ENCODE measurements at regions not wholly inside any gene's neighbourhood (a gene's known extent, or its start where the extent isn't known, plus 50 kb on each side); places are given as distances from the start of the nearest gene placed in this dataset.
A peak's percentile ranks its signal among the peaks of the same experiment; 100 is the strongest.

GRCh38 chr1:234975941-234976860, 152.4 kb downstream of the TOMM20 start:
- H3K27ac Mint-ChIP-seq = peak overlapping the region; percentile 93 to 98
- ATAC-seq (no peak), DNase-seq (ENCODE audit: low spot score) (no peak)
- H3K27me3 Mint-ChIP-seq = no peaks in the 10 kb centered on the region
- H3K4me3 Mint-ChIP-seq = peak overlapping the region; percentile 80
- H3K9me3 Mint-ChIP-seq = peaks cover 3% of the 10 kb centered on the region
- H3K4me1 Mint-ChIP-seq (ENCODE audit: low read depth in 2 of 2) = peaks cover 90 to 93% of the 10 kb centered on the region in 2 donors
- H3K36me3 Mint-ChIP-seq = peaks cover 10% of the 10 kb centered on the region

- Mint-ChIP-seq H3K4me1 (ENCODE audit: low read depth in 2 of 2) (peaks cover 90 to 93% of the 10 kb centered on the region in 2 donors), H3K4me3 (peak overlapping the region; percentile 80), H3K27me3 (no peaks in the 10 kb centered on the region), H3K36me3 (peaks cover 10% of the 10 kb centered on the region), H3K27ac (peak overlapping the region; percentile 93 to 98), H3K9me3 (peaks cover 3% of the 10 kb centered on the region)
- ATAC-seq (peak; percentile 48 to 57), DNase-seq (ENCODE audit: low spot score) (no peak)
Observed at GRCh38 chr1:234975122-234975940, 153.3 kb downstream of the TOMM20 start.

GRCh38 chr1:234973426-234974250, 155.0 kb downstream of the TOMM20 start:
- H3K4me3 Mint-ChIP-seq = peak overlapping the region; percentile 3
- no peaks in the 10 kb centered on the region for H3K27me3 Mint-ChIP-seq
- no peak for DNase-seq (ENCODE audit: low spot score)
- no peak for ATAC-seq
- H3K9me3 Mint-ChIP-seq = peaks cover 3% of the 10 kb centered on the region
- peaks cover 85 to 87% of the 10 kb centered on the region in 2 donors for H3K4me1 Mint-ChIP-seq (ENCODE audit: low read depth in 2 of 2)
- peaks cover 10% of the 10 kb centered on the region for H3K36me3 Mint-ChIP-seq
- peak overlapping the region; percentile 93 to 98 for H3K27ac Mint-ChIP-seq

- H3K27me3 Mint-ChIP-seq = no peaks in the 10 kb centered on the region
- H3K4me3 Mint-ChIP-seq = peak overlapping the region; percentile 61
- DNase-seq (ENCODE audit: low spot score) = no peak
- H3K4me1 Mint-ChIP-seq (ENCODE audit: low read depth in 2 of 2) = peaks cover 78 to 79% of the 10 kb centered on the region in 2 donors
- peak in 1 of 2 donors; percentile 60 for ATAC-seq
- peaks cover 10% of the 10 kb centered on the region for H3K36me3 Mint-ChIP-seq
- H3K9me3 Mint-ChIP-seq = peaks cover 3% of the 10 kb centered on the region
- H3K27ac Mint-ChIP-seq = peak overlapping the region; percentile 93 to 98
Observed at GRCh38 chr1:234972411-234973191, 156.0 kb downstream of the TOMM20 start.

- no peaks in the 10 kb centered on the region for H3K27me3 Mint-ChIP-seq
- peaks cover 3% of the 10 kb centered on the region for H3K9me3 Mint-ChIP-seq
- DNase-seq (ENCODE audit: low spot score) (no peak), ATAC-seq (peak in 1 of 2 donors; percentile 21)
- peaks cover 10% of the 10 kb centered on the region for H3K36me3 Mint-ChIP-seq
- H3K4me1 Mint-ChIP-seq (ENCODE audit: low read depth in 2 of 2) = peaks cover 71 to 72% of the 10 kb centered on the region in 2 donors
- H3K27ac Mint-ChIP-seq = peak overlapping the region; percentile 93 to 98
- peak overlapping the region; percentile 61 for H3K4me3 Mint-ChIP-seq
Observed at GRCh38 chr1:234971586-234972297, 156.9 kb downstream of the TOMM20 start.

- peak overlapping the region; percentile 61 for H3K4me3 Mint-ChIP-seq
- H3K36me3 Mint-ChIP-seq = peaks cover 8% of the 10 kb centered on the region
- peak overlapping the region; percentile 93 to 98 for H3K27ac Mint-ChIP-seq
- H3K4me1 Mint-ChIP-seq (ENCODE audit: low read depth in 2 of 2) = peaks cover 69 to 70% of the 10 kb centered on the region in 2 donors
- no peaks in the 10 kb centered on the region for H3K27me3 Mint-ChIP-seq
- peaks cover 6% of the 10 kb centered on the region for H3K9me3 Mint-ChIP-seq
- DNase-seq (ENCODE audit: low spot score) (no peak), ATAC-seq (peak; percentile 62 to 67)
Observed at GRCh38 chr1:234970731-234971476, 157.7 kb downstream of the TOMM20 start.

GRCh38 chr1:234970401-234970730, 158.3 kb downstream of the TOMM20 start:
- Mint-ChIP-seq H3K27me3 (no peaks in the 10 kb centered on the region), H3K4me3 (peak overlapping the region; percentile 61), H3K4me1 (ENCODE audit: low read depth in 2 of 2) (peaks cover 65 to 68% of the 10 kb centered on the region in 2 donors), H3K9me3 (peaks cover 3% of the 10 kb centered on the region), H3K36me3 (peaks cover 3% of the 10 kb centered on the region), H3K27ac (peak overlapping the region; percentile 93 to 98)
- DNase-seq (ENCODE audit: low spot score) (no peak), ATAC-seq (peak; percentile 45 to 50)

GRCh38 chr1:234969581-234970400, 158.8 kb downstream of the TOMM20 start:
- DNase-seq (ENCODE audit: low spot score) (no peak), ATAC-seq (peak in 1 of 2 donors; percentile 20)
- peaks cover 64 to 68% of the 10 kb centered on the region in 2 donors for H3K4me1 Mint-ChIP-seq (ENCODE audit: low read depth in 2 of 2)
- peaks cover 3% of the 10 kb centered on the region for H3K9me3 Mint-ChIP-seq
- H3K27me3 Mint-ChIP-seq = no peaks in the 10 kb centered on the region
- no peaks in the 10 kb centered on the region for H3K36me3 Mint-ChIP-seq
- H3K27ac Mint-ChIP-seq = peak overlapping the region; percentile 93 to 98
- H3K4me3 Mint-ChIP-seq = peak overlapping the region; percentile 61

- Mint-ChIP-seq H3K36me3 (no peaks in the 10 kb centered on the region), H3K9me3 (peaks cover 3% of the 10 kb centered on the region), H3K27ac (peak overlapping the region; percentile 93 to 98), H3K27me3 (no peaks in the 10 kb centered on the region), H3K4me3 (peak overlapping the region; percentile 34), H3K4me1 (ENCODE audit: low read depth in 2 of 2) (peaks cover 62 to 68% of the 10 kb centered on the region in 2 donors)
- DNase-seq (ENCODE audit: low spot score) (no peak), ATAC-seq (no peak)
Observed at GRCh38 chr1:234969011-234969441, 159.6 kb downstream of the TOMM20 start.

- no peaks in the 10 kb centered on the region for H3K27me3 Mint-ChIP-seq
- H3K4me1 Mint-ChIP-seq (ENCODE audit: low read depth in 2 of 2) = peaks cover 61 to 72% of the 10 kb centered on the region in 2 donors
- no peaks in the 10 kb centered on the region for H3K36me3 Mint-ChIP-seq
- peak overlapping the region; percentile 34 for H3K4me3 Mint-ChIP-seq
- H3K9me3 Mint-ChIP-seq = peaks cover 3% of the 10 kb centered on the region
- H3K27ac Mint-ChIP-seq = peak overlapping the region; percentile 93 to 98
- no peak for ATAC-seq
- no peak for DNase-seq (ENCODE audit: low spot score)
Observed at GRCh38 chr1:234968451-234968850, 160.2 kb downstream of the TOMM20 start.

GRCh38 chr1:234967121-234967520, 161.5 kb downstream of the TOMM20 start:
- DNase-seq (ENCODE audit: low spot score) (no peak), ATAC-seq (no peak)
- Mint-ChIP-seq H3K9me3 (peaks cover 3% of the 10 kb centered on the region), H3K4me1 (ENCODE audit: low read depth in 2 of 2) (peaks cover 61 to 72% of the 10 kb centered on the region in 2 donors), H3K27ac (peak overlapping the region; percentile 96 to 98), H3K36me3 (no peaks in the 10 kb centered on the region), H3K4me3 (no peak overlapping the region), H3K27me3 (no peaks in the 10 kb centered on the region)

All from natural killer cell treated with Interleukin-12 subunit alpha and Interleukin-12 subunit beta and Interleukin-15 and Interleukin-18, amount 100 ng/mL, for 72 hours (primary cell).